ENCODE measurements at regions not wholly inside any gene's neighbourhood (a gene's known extent, or its start where the extent isn't known, plus 50 kb on each side); places are given as distances from the start of the nearest gene placed in this dataset.

DNA sequence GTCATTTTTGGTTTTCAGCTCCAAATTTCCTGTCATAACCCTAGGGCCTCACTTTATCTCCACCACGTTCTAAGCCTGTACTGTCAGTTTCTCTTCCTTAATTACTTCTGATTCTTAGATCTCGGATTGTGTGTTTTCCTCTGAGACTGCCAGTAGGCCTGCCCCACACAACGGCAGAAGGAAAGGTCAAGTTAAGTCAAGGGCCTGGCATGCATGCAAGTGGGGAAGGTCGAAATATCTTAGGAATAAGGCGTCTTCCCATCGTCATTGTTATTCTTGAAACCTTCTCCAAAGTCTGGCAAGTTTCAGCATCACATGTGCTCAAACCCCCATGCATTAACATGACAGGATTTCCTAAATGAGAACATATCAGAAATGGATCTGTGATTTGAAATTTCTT is 203.5 kb upstream of the TSHZ2 start:
- Histone ChIP-seq H3K27me3 (replicated peaks in 1 of 2; ENCODE audit: control insufficient read depth in 2 of 2, insufficient read depth in 2 of 2, low read length in 1 of 2) (no peaks in the 10 kb centered on the region), H3K4me2 (ENCODE audit: control insufficient read depth, insufficient read depth) (no peak overlapping the region), H3K9me3 (replicated peaks; ENCODE audit: control insufficient read depth, insufficient read depth, low read length) (no peaks in the 10 kb centered on the region), H4K20me1 (ENCODE audit: control insufficient read depth, insufficient read depth) (no peaks in the 10 kb centered on the region), H3K4me1 (ENCODE audit: control insufficient read depth, insufficient read depth, low read length) (no peaks in the 10 kb centered on the region), H3K4me3 (no peak overlapping the region), H3K27ac (ENCODE audit: control insufficient read depth, insufficient read depth) (no peak overlapping the region), H3K79me2 (ENCODE audit: control insufficient read depth, insufficient read depth, low read length) (no peaks in the 10 kb centered on the region), H3K9ac (ENCODE audit: control insufficient read depth, insufficient read depth, low read length) (no peak overlapping the region), H3K36me3 (ENCODE audit: control insufficient read depth in 2 of 2, insufficient read depth in 2 of 2, low read length in 1 of 2) (no peaks in the 10 kb centered on the region), H2AFZ (ENCODE audit: control insufficient read depth, low read depth, low read length) (no peak overlapping the region)
- FAIRE-seq: no peak
- in situ Hi-C loops (cut with MboI): no loop called here
- 19% methylated on average over 6 of the region's 6 CpGs for WGBS (ENCODE audit: insufficient coverage, insufficient replicate concordance, low lambda C conversion rate, missing lambda C conversion rate)
- ChIA-PET SMC1A (ENCODE audit: uncharacterized antibody, unreplicated experiment) (no interaction called here), CTCF (interaction anchor here (1.1 kb wide), 1 partner anchor 9 kb away, joined by 3 read pairs; no protein-coding TSS in a partner anchor), RAD21 (ENCODE audit: unreplicated experiment) (no interaction called here), POLR2A (no interaction called here)
- no peak for ATAC-seq
- no TSS peak for BruUV-seq (replicated peaks)
- intact Hi-C loops (cut with micrococcal nuclease; ENCODE audit: unreplicated experiment): no loop called here
- no peak for TF ChIP-seq PAX8 (IDR thresholded peaks at IDR 0.05)
- no peak for TF ChIP-seq NFYB (IDR thresholded peaks at IDR 0.05; ENCODE audit: insufficient read depth, low read depth, low read length)
- TF ChIP-seq, protein P1, sequence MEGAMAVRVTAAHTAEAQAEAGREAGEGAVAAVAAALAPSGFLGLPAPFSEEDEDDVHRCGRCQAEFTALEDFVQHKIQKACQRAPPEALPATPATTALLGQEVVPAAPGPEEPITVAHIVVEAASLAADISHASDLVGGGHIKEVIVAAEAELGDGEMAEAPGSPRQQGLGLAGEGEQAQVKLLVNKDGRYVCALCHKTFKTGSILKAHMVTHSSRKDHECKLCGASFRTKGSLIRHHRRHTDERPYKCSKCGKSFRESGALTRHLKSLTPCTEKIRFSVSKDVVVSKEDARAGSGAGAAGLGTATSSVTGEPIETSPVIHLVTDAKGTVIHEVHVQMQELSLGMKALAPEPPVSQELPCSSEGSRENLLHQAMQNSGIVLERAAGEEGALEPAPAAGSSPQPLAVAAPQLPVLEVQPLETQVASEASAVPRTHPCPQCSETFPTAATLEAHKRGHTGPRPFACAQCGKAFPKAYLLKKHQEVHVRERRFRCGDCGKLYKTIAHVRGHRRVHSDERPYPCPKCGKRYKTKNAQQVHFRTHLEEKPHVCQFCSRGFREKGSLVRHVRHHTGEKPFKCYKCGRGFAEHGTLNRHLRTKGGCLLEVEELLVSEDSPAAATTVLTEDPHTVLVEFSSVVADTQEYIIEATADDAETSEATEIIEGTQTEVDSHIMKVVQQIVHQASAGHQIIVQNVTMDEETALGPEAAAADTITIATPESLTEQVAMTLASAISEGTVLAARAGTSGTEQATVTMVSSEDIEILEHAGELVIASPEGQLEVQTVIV (IDR thresholded peaks at IDR 0.05; ENCODE audit: borderline replicate concordance, partially characterized antibody): no peak
- TF ChIP-seq SMC3 (IDR thresholded peaks at IDR 0.05; ENCODE audit: borderline replicate concordance, low read length): no peak
- no peak for TF ChIP-seq KLF5 (IDR thresholded peaks at IDR 0.05; ENCODE audit: partially characterized antibody)
- TF ChIP-seq GABPA (IDR thresholded peaks at IDR 0.05; ENCODE audit: low read depth): no peak
- TF ChIP-seq, protein P2, sequence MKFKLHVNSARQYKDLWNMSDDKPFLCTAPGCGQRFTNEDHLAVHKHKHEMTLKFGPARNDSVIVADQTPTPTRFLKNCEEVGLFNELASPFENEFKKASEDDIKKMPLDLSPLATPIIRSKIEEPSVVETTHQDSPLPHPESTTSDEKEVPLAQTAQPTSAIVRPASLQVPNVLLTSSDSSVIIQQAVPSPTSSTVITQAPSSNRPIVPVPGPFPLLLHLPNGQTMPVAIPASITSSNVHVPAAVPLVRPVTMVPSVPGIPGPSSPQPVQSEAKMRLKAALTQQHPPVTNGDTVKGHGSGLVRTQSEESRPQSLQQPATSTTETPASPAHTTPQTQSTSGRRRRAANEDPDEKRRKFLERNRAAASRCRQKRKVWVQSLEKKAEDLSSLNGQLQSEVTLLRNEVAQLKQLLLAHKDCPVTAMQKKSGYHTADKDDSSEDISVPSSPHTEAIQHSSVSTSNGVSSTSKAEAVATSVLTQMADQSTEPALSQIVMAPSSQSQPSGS (IDR thresholded peaks at IDR 0.05; ENCODE audit: low read length): no peak
- TF ChIP-seq, protein P3, sequence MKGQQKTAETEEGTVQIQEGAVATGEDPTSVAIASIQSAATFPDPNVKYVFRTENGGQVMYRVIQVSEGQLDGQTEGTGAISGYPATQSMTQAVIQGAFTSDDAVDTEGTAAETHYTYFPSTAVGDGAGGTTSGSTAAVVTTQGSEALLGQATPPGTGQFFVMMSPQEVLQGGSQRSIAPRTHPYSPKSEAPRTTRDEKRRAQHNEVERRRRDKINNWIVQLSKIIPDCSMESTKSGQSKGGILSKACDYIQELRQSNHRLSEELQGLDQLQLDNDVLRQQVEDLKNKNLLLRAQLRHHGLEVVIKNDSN (IDR thresholded peaks at IDR 0.05; ENCODE audit: borderline replicate concordance, extremely low read length, insufficient read depth, low read depth, low read length): no peak
- TF ChIP-seq, protein P4, sequence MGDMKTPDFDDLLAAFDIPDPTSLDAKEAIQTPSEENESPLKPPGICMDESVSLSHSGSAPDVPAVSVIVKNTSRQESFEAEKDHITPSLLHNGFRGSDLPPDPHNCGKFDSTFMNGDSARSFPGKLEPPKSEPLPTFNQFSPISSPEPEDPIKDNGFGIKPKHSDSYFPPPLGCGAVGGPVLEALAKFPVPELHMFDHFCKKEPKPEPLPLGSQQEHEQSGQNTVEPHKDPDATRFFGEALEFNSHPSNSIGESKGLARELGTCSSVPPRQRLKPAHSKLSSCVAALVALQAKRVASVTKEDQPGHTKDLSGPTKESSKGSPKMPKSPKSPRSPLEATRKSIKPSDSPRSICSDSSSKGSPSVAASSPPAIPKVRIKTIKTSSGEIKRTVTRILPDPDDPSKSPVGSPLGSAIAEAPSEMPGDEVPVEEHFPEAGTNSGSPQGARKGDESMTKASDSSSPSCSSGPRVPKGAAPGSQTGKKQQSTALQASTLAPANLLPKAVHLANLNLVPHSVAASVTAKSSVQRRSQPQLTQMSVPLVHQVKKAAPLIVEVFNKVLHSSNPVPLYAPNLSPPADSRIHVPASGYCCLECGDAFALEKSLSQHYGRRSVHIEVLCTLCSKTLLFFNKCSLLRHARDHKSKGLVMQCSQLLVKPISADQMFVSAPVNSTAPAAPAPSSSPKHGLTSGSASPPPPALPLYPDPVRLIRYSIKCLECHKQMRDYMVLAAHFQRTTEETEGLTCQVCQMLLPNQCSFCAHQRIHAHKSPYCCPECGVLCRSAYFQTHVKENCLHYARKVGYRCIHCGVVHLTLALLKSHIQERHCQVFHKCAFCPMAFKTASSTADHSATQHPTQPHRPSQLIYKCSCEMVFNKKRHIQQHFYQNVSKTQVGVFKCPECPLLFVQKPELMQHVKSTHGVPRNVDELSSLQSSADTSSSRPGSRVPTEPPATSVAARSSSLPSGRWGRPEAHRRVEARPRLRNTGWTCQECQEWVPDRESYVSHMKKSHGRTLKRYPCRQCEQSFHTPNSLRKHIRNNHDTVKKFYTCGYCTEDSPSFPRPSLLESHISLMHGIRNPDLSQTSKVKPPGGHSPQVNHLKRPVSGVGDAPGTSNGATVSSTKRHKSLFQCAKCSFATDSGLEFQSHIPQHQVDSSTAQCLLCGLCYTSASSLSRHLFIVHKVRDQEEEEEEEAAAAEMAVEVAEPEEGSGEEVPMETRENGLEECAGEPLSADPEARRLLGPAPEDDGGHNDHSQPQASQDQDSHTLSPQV (IDR thresholded peaks at IDR 0.05): no peak
- no peak for TF ChIP-seq EED (IDR thresholded peaks at IDR 0.05; ENCODE audit: low read depth)
- no peak for TF ChIP-seq STAT3 (IDR thresholded peaks at IDR 0.05; ENCODE audit: low read depth, low read length)
- no peak for DNase-seq (ENCODE audit: low read depth, low spot score)

Measured in GM12878 (cell line).